DOHH2 (cell line): ENCODE measurements at regions not wholly inside any gene's neighbourhood (a gene's known extent, or its start where the extent isn't known, plus 50 kb on each side); places are given as distances from the start of the nearest gene placed in this dataset.

ENCODE experiments used
- CTCF ChIP-seq: fragments of 200-600 bp; sonication (generic); IDR thresholded peaks from one replicate; pipeline ENCODE4 v1.5.1; 2014; ENCODE audit warnings: antibody characterized with exemption, mild to moderate bottlenecking, low read depth, low read length; ENCODE audit not compliant: poor library complexity, severe bottlenecking
- EZH2phosphoT487 ChIP-seq: fragments of 200-600 bp; sonication (generic); IDR thresholded peaks from 2 replicates; pipeline ENCODE4 v1.6.1; 2017; ENCODE audit warnings: borderline replicate concordance, mild to moderate bottlenecking, antibody characterized with exemption, low read length, moderate library complexity, mixed read lengths

GRCh38 chr3:72580900-72581299 lies 267.3 kb downstream of the SHQ1 start:
- no peak for TF ChIP-seq CTCF
- no peak for TF ChIP-seq EZH2phosphoT487
